Loucy (cell line): ENCODE measurements at regions not wholly inside any gene's neighbourhood (a gene's known extent, or its start where the extent isn't known, plus 50 kb on each side); places are given as distances from the start of the nearest gene placed in this dataset.

Experiments
- EZH2phosphoT487 ChIP-seq: fragments of 200-600 bp; IDR thresholded peaks from 2 replicates; pipeline ENCODE4 v1.6.1; 2018; ENCODE audit warnings: antibody characterized with exemption, mild to moderate bottlenecking, moderate library complexity, borderline replicate concordance
- TF ChIP-seq, protein P1 (sequence below): fragments of 200-600 bp; sonication (generic); conservative IDR thresholded peaks from 2 replicates; pipeline ENCODE4 v1.5.1; 2014; ENCODE audit warnings: mild to moderate bottlenecking, antibody characterized with exemption, low read length

DNA sequence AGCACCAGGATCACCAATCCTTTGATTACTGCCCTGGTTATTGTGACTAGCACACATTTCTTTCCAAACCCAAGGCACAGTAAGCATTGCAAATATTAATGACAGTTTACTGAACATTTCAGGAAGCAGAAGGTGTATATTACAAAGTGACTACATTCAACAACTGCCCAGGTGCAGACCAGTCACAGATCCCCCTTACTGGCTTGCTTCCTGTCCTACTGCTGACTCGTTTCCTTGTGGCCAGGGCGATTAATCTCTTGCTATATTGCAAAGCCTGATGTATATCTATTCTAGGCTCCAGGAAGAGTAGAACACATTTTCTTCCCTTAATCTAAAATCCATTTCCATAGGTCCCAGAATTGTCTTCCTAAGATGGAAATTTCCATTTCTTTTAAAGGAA, 77.2 kb upstream of the EPHA7 start:
- TF ChIP-seq, protein P1, sequence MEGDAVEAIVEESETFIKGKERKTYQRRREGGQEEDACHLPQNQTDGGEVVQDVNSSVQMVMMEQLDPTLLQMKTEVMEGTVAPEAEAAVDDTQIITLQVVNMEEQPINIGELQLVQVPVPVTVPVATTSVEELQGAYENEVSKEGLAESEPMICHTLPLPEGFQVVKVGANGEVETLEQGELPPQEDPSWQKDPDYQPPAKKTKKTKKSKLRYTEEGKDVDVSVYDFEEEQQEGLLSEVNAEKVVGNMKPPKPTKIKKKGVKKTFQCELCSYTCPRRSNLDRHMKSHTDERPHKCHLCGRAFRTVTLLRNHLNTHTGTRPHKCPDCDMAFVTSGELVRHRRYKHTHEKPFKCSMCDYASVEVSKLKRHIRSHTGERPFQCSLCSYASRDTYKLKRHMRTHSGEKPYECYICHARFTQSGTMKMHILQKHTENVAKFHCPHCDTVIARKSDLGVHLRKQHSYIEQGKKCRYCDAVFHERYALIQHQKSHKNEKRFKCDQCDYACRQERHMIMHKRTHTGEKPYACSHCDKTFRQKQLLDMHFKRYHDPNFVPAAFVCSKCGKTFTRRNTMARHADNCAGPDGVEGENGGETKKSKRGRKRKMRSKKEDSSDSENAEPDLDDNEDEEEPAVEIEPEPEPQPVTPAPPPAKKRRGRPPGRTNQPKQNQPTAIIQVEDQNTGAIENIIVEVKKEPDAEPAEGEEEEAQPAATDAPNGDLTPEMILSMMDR = no peak
- no peak for TF ChIP-seq EZH2phosphoT487
